ENCODE measurements at regions not wholly inside any gene's neighbourhood (a gene's known extent, or its start where the extent isn't known, plus 50 kb on each side); places are given as distances from the start of the nearest gene placed in this dataset.
A peak's percentile ranks its signal among the peaks of the same experiment; 100 is the strongest.
"Not testable (repeated sequence)": the region's sequence is repeated elsewhere in the genome, so short reads cannot be mapped to it uniquely, and the experiment has no call there.

- no peak for DNase-seq
These were observed 148.6 kb upstream of the ZNF804B start for GRCh38 chr7:88610942-88611341.

GRCh38 chr7:88600695-88601094, 158.8 kb upstream of the ZNF804B start:
- DNase-seq = peak; percentile 0

- DNase-seq = no peak
These were observed 160.0 kb upstream of the ZNF804B start for GRCh38 chr7:88599528-88599927.

GRCh38 chr7:88597941-88598425, 161.5 kb upstream of the ZNF804B start:
- DNase-seq = no peak

GRCh38 chr7:88590963-88591362, 168.5 kb upstream of the ZNF804B start:
- no peak for DNase-seq

- DNase-seq = no peak
These were observed 169.6 kb upstream of the ZNF804B start for GRCh38 chr7:88589927-88590326.

- DNase-seq = no peak
These were observed 172.6 kb upstream of the ZNF804B start for GRCh38 chr7:88586890-88587289.

- no peak for DNase-seq
These were observed 173.3 kb upstream of the ZNF804B start for GRCh38 chr7:88586219-88586618.

GRCh38 chr7:88576720-88577119, 182.8 kb upstream of the ZNF804B start:
- no peak for DNase-seq

- DNase-seq = no peak
These were observed 193.3 kb upstream of the ZNF804B start for GRCh38 chr7:88566162-88566729.

GRCh38 chr7:88565401-88565800, 194.1 kb upstream of the ZNF804B start:
- no peak for DNase-seq

- DNase-seq = not testable (repeated sequence)
These were observed 203.1 kb upstream of the ZNF804B start for GRCh38 chr7:88556441-88556840.

- DNase-seq = not testable (repeated sequence)
These were observed 204.7 kb upstream of the ZNF804B start for GRCh38 chr7:88554847-88555246.

- no peak for DNase-seq
These were observed 211.1 kb upstream of the ZNF804B start for GRCh38 chr7:88548399-88548798.

- peak; percentile 39 for DNase-seq
These were observed 212.7 kb upstream of the ZNF804B start for GRCh38 chr7:88546808-88547207.

GRCh38 chr7:88545663-88546062, 213.8 kb upstream of the ZNF804B start:
- DNase-seq = no peak

- no peak for DNase-seq
These were observed 219.5 kb upstream of the ZNF804B start for GRCh38 chr7:88540012-88540411.

- no peak for DNase-seq
These were observed 220.0 kb upstream of the ZNF804B start for GRCh38 chr7:88539518-88539917.

- no peak for DNase-seq
These were observed 217.0 kb upstream of the STEAP4 start for GRCh38 chr7:88523645-88524044.

GRCh38 chr7:88522771-88523293, 216.1 kb upstream of the STEAP4 start:
- DNase-seq = no peak

GRCh38 chr7:88516429-88516828, 209.7 kb upstream of the STEAP4 start:
- DNase-seq = no peak

- DNase-seq = no peak
These were observed 208.6 kb upstream of the STEAP4 start for GRCh38 chr7:88515301-88515700.

- no peak for DNase-seq
These were observed 202.6 kb upstream of the STEAP4 start for GRCh38 chr7:88509341-88509740.

GRCh38 chr7:88500131-88500530, 193.4 kb upstream of the STEAP4 start:
- peak; percentile 3 for DNase-seq
